ENCODE measurements at regions not wholly inside any gene's neighbourhood (a gene's known extent, or its start where the extent isn't known, plus 50 kb on each side); places are given as distances from the start of the nearest gene placed in this dataset.

DNA sequence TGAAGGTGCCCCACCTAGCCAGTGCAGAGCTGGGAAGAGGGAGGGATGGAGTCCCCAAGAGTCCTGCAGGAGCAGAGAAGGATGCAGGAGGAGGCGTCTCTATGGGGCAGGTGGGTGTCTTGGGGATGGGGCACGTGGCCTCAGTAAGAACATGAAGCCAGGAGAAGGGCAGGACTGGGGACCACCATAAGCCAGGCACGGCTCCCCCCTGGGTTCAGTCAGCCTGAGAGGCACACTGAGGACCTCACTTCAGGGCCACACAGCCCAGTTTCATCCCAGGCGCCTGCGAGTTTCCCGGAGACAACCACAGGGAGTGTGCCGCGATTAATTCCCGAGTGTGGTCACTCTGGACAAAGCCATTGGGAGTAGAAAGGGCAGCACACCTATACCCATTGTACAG lies 120.3 kb downstream of the GYPC start:
- 32% methylated on average over 5 of the region's 9 CpGs for WGBS (ENCODE audit: insufficient coverage)
- H3K36me3 Mint-ChIP-seq, result no peaks in the 10 kb centered on the region
- Histone ChIP-seq H3K27ac (ENCODE audit: low read depth in 1 of 2, low read length in 2 of 2) (no peak overlapping the region), H3K9me3 (replicated peaks in 1 of 2; ENCODE audit: control insufficient read depth in 1 of 2, insufficient read depth in 1 of 2, low read length in 2 of 2) (no peaks in the 10 kb centered on the region), H2AFZ (ENCODE audit: insufficient read depth, low read depth, low read length, poor library complexity, severe bottlenecking) (peak overlapping the region; percentile 82), H3K4me2 (replicated peaks; ENCODE audit: extremely low read depth, low read length, poor library complexity, severe bottlenecking) (peak overlapping the region; percentile 99), H4K20me1 (ENCODE audit: insufficient read depth, low read length) (no peaks in the 10 kb centered on the region), H3K27me3 (ENCODE audit: control insufficient read depth in 2 of 2, insufficient read depth in 2 of 2, low read length in 2 of 2) (no peaks in the 10 kb centered on the region), H3K4me1 (ENCODE audit: control insufficient read depth in 1 of 2, insufficient read depth in 2 of 2, low read length in 2 of 2) (peaks cover 9 to 15% of the 10 kb centered on the region in 2 donors), H3K9ac (ENCODE audit: insufficient read depth, low read length, poor library complexity, severe bottlenecking) (no peak overlapping the region), H3K4me3 (replicated peaks in 1 of 3; ENCODE audit: low read depth in 2 of 3, low read length in 3 of 3) (peak overlapping the region; percentile 73 to 83 (median 78)), H3K79me2 (ENCODE audit: insufficient read depth, low read length) (no peaks in the 10 kb centered on the region), H3K36me3 (replicated peaks in 1 of 2; ENCODE audit: control insufficient read depth in 1 of 2, insufficient read depth in 2 of 2, low read length in 2 of 2) (no peaks in the 10 kb centered on the region)
- H3K4me3 Mint-ChIP-seq, result peak overlapping the region; percentile 97 to 99
- peaks cover 20% of the 10 kb centered on the region for H3K4me1 Mint-ChIP-seq
- H3K9me3 Mint-ChIP-seq, result peaks cover 0 to 1% (median 0%) of the 10 kb centered on the region in 7 donors
- TF ChIP-seq, protein P1, sequence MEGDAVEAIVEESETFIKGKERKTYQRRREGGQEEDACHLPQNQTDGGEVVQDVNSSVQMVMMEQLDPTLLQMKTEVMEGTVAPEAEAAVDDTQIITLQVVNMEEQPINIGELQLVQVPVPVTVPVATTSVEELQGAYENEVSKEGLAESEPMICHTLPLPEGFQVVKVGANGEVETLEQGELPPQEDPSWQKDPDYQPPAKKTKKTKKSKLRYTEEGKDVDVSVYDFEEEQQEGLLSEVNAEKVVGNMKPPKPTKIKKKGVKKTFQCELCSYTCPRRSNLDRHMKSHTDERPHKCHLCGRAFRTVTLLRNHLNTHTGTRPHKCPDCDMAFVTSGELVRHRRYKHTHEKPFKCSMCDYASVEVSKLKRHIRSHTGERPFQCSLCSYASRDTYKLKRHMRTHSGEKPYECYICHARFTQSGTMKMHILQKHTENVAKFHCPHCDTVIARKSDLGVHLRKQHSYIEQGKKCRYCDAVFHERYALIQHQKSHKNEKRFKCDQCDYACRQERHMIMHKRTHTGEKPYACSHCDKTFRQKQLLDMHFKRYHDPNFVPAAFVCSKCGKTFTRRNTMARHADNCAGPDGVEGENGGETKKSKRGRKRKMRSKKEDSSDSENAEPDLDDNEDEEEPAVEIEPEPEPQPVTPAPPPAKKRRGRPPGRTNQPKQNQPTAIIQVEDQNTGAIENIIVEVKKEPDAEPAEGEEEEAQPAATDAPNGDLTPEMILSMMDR (IDR thresholded peaks at IDR 0.05), result no peak
- peaks cover 0 to 14% (median 8%) of the 10 kb centered on the region in 3 donors for H3K27me3 Mint-ChIP-seq (ENCODE audit: low read depth in 3 of 3)
- peak overlapping the region in 1 of 7 donors; percentile 78 for H3K27ac Mint-ChIP-seq
- intact Hi-C loops (cut with micrococcal nuclease), result loop anchor here (5.0 kb wide), 1 partner anchor 249 kb away; no protein-coding TSS in a partner anchor
- DNase-seq, result no peak

- Mint-ChIP-seq H3K4me1 (peaks cover 20% of the 10 kb centered on the region), H3K9me3 (peaks cover 0 to 1% (median 0%) of the 10 kb centered on the region in 7 donors), H3K27me3 (ENCODE audit: low read depth in 3 of 3) (peaks cover 0 to 14% (median 2%) of the 10 kb centered on the region in 3 donors), H3K4me3 (peak overlapping the region; percentile 97 to 99), H3K36me3 (no peaks in the 10 kb centered on the region), H3K27ac (peak overlapping the region in 6 of 7 donors; percentile 23 to 93 (median 60))
- intact Hi-C loops (cut with micrococcal nuclease), result loop anchor here (5.0 kb wide), 1 partner anchor 250 kb away; no protein-coding TSS in a partner anchor
- TF ChIP-seq, protein P1 (IDR thresholded peaks at IDR 0.05), result peak; percentile 93
- Histone ChIP-seq H3K4me2 (replicated peaks; ENCODE audit: extremely low read depth, low read length, poor library complexity, severe bottlenecking) (peak overlapping the region; percentile 99), H3K79me2 (ENCODE audit: insufficient read depth, low read length) (no peaks in the 10 kb centered on the region), H3K4me1 (ENCODE audit: control insufficient read depth in 1 of 2, insufficient read depth in 2 of 2, low read length in 2 of 2) (peaks cover 9 to 15% of the 10 kb centered on the region in 2 donors), H3K27ac (ENCODE audit: low read depth in 1 of 2, low read length in 2 of 2) (peak overlapping the region; percentile 47 to 70), H4K20me1 (ENCODE audit: insufficient read depth, low read length) (no peaks in the 10 kb centered on the region), H3K4me3 (replicated peaks in 1 of 3; ENCODE audit: low read depth in 2 of 3, low read length in 3 of 3) (peak overlapping the region; percentile 73 to 83 (median 78)), H3K36me3 (replicated peaks in 1 of 2; ENCODE audit: control insufficient read depth in 1 of 2, insufficient read depth in 2 of 2, low read length in 2 of 2) (no peaks in the 10 kb centered on the region), H3K27me3 (ENCODE audit: control insufficient read depth in 2 of 2, insufficient read depth in 2 of 2, low read length in 2 of 2) (no peaks in the 10 kb centered on the region), H3K9ac (ENCODE audit: insufficient read depth, low read length, poor library complexity, severe bottlenecking) (peak overlapping the region; percentile 78), H2AFZ (ENCODE audit: insufficient read depth, low read depth, low read length, poor library complexity, severe bottlenecking) (peak overlapping the region; percentile 82), H3K9me3 (replicated peaks in 1 of 2; ENCODE audit: control insufficient read depth in 1 of 2, insufficient read depth in 1 of 2, low read length in 2 of 2) (no peaks in the 10 kb centered on the region)
- under 1% methylated on average over 38 of the region's 68 CpGs for WGBS (ENCODE audit: insufficient coverage)
- DNase-seq, result peak; percentile 64 to 72 (median 70)
Observed at GRCh38 chr2:126776692-126777619, 121.0 kb downstream of the GYPC start.
